Peyer's patch (tissue), 4 donors: ENCODE measurements at regions not wholly inside any gene's neighbourhood (a gene's known extent, or its start where the extent isn't known, plus 50 kb on each side); places are given as distances from the start of the nearest gene placed in this dataset.

Experiments
- CTCF ChIP-seq, 6 experiments: fragments of 450-650 bp in 4 of 6; fragments of 200-600 bp in 2 of 6; sonication (generic) in 1 of 6; IDR thresholded peaks; one replicate each; pipeline ENCODE4 v1.5.1; 2017 to 2019; ENCODE audit warnings: antibody characterized with exemption in 6 of 6, mild to moderate bottlenecking in 3 of 6, moderate library complexity in 1 of 6
- POLR2A ChIP-seq, 2 donors: fragments of 450-650 bp; IDR thresholded peaks; one replicate each; pipeline ENCODE4 v1.5.1; 2017; ENCODE audit warnings: antibody characterized with exemption in 2 of 2, mild to moderate bottlenecking in 2 of 2, moderate library complexity in 2 of 2

GRCh38 chr20:51122931-51123658 is 100.2 kb upstream of the KCNG1 start:
- no peak for TF ChIP-seq POLR2A (IDR thresholded peaks at IDR 0.05)
- no peak for TF ChIP-seq CTCF (IDR thresholded peaks at IDR 0.05)
